ENCODE measurements at regions not wholly inside any gene's neighbourhood (a gene's known extent, or its start where the extent isn't known, plus 50 kb on each side); places are given as distances from the start of the nearest gene placed in this dataset.
"Not testable (repeated sequence)": the region's sequence is repeated elsewhere in the genome, so short reads cannot be mapped to it uniquely, and the experiment has no call there.

GRCh38 chr21:20875742-20876141, 122.5 kb upstream of the NCAM2 start:
- H3K9ac ChIP-seq (ENCODE audit: low read depth, low read length) = no peak overlapping the region
- H3K4me1 ChIP-seq (ENCODE audit: insufficient read depth, low read length) = no peaks in the 10 kb centered on the region
- no peak overlapping the region for H3K4me3 ChIP-seq (ENCODE audit: low read length)
- no peaks in the 10 kb centered on the region for H3K9me3 ChIP-seq (ENCODE audit: insufficient read depth, low read depth, low read length)
- H3K27ac ChIP-seq (ENCODE audit: low read length) = no peak overlapping the region
- no peaks in the 10 kb centered on the region for H3K36me3 ChIP-seq (ENCODE audit: insufficient read depth, low read depth, low read length)
- H3K27me3 ChIP-seq (ENCODE audit: insufficient read depth, low read length) = no peaks in the 10 kb centered on the region

- Histone ChIP-seq H3K27me3 (ENCODE audit: insufficient read depth, low read length) (no peaks in the 10 kb centered on the region), H3K4me3 (ENCODE audit: low read length) (no peak overlapping the region), H3K4me1 (ENCODE audit: insufficient read depth, low read length) (no peaks in the 10 kb centered on the region), H3K27ac (ENCODE audit: low read length) (no peak overlapping the region), H3K36me3 (ENCODE audit: insufficient read depth, low read depth, low read length) (no peaks in the 10 kb centered on the region), H3K9me3 (ENCODE audit: insufficient read depth, low read depth, low read length) (no peaks in the 10 kb centered on the region), H3K9ac (ENCODE audit: low read depth, low read length) (no peak overlapping the region)
These were observed 120.2 kb upstream of the NCAM2 start for GRCh38 chr21:20877976-20878375.

GRCh38 chr21:20882462-20883407, 115.5 kb upstream of the NCAM2 start:
- Histone ChIP-seq H3K4me1 (ENCODE audit: insufficient read depth, low read length) (no peaks in the 10 kb centered on the region), H3K36me3 (ENCODE audit: insufficient read depth, low read depth, low read length) (no peaks in the 10 kb centered on the region), H3K27ac (ENCODE audit: low read length) (no peak overlapping the region), H3K9ac (ENCODE audit: low read depth, low read length) (no peak overlapping the region), H3K4me3 (ENCODE audit: low read length) (no peak overlapping the region), H3K9me3 (ENCODE audit: insufficient read depth, low read depth, low read length) (no peaks in the 10 kb centered on the region), H3K27me3 (ENCODE audit: insufficient read depth, low read length) (no peaks in the 10 kb centered on the region)

- H3K4me3 ChIP-seq (ENCODE audit: low read length) = no peak overlapping the region
- H3K36me3 ChIP-seq (ENCODE audit: insufficient read depth, low read depth, low read length) = no peaks in the 10 kb centered on the region
- H3K9ac ChIP-seq (ENCODE audit: low read depth, low read length) = no peak overlapping the region
- H3K4me1 ChIP-seq (ENCODE audit: insufficient read depth, low read length) = no peaks in the 10 kb centered on the region
- no peaks in the 10 kb centered on the region for H3K9me3 ChIP-seq (ENCODE audit: insufficient read depth, low read depth, low read length)
- H3K27ac ChIP-seq (ENCODE audit: low read length) = no peak overlapping the region
- no peaks in the 10 kb centered on the region for H3K27me3 ChIP-seq (ENCODE audit: insufficient read depth, low read length)
These were observed 114.8 kb upstream of the NCAM2 start for GRCh38 chr21:20883408-20883800.

GRCh38 chr21:20902511-20902910, 95.7 kb upstream of the NCAM2 start:
- H3K27me3 ChIP-seq (ENCODE audit: insufficient read depth, low read length) = no peaks in the 10 kb centered on the region
- no peak overlapping the region for H3K27ac ChIP-seq (ENCODE audit: low read length)
- H3K36me3 ChIP-seq (ENCODE audit: insufficient read depth, low read depth, low read length) = no peaks in the 10 kb centered on the region
- H3K9ac ChIP-seq (ENCODE audit: low read depth, low read length) = no peak overlapping the region
- H3K4me3 ChIP-seq (ENCODE audit: low read length) = no peak overlapping the region
- H3K9me3 ChIP-seq (ENCODE audit: insufficient read depth, low read depth, low read length) = no peaks in the 10 kb centered on the region
- no peaks in the 10 kb centered on the region for H3K4me1 ChIP-seq (ENCODE audit: insufficient read depth, low read length)

GRCh38 chr21:20902998-20903397, 95.2 kb upstream of the NCAM2 start:
- Histone ChIP-seq H3K9ac (ENCODE audit: low read depth, low read length) (no peak overlapping the region), H3K36me3 (ENCODE audit: insufficient read depth, low read depth, low read length) (no peaks in the 10 kb centered on the region), H3K4me3 (ENCODE audit: low read length) (no peak overlapping the region), H3K4me1 (ENCODE audit: insufficient read depth, low read length) (no peaks in the 10 kb centered on the region), H3K27ac (ENCODE audit: low read length) (no peak overlapping the region), H3K9me3 (ENCODE audit: insufficient read depth, low read depth, low read length) (no peaks in the 10 kb centered on the region), H3K27me3 (ENCODE audit: insufficient read depth, low read length) (no peaks in the 10 kb centered on the region)

- H3K4me1 ChIP-seq (ENCODE audit: insufficient read depth, low read length); H3K27me3 ChIP-seq (ENCODE audit: insufficient read depth, low read length); H3K27ac ChIP-seq (ENCODE audit: low read length); H3K9ac ChIP-seq (ENCODE audit: low read depth, low read length); H3K36me3 ChIP-seq (ENCODE audit: insufficient read depth, low read depth, low read length); H3K9me3 ChIP-seq (ENCODE audit: insufficient read depth, low read depth, low read length); H3K4me3 ChIP-seq (ENCODE audit: low read length): not testable (repeated sequence)
These were observed 70.7 kb upstream of the NCAM2 start for GRCh38 chr21:20927555-20927954.

- Histone ChIP-seq H3K9me3 (ENCODE audit: insufficient read depth, low read depth, low read length) (no peaks in the 10 kb centered on the region), H3K9ac (ENCODE audit: low read depth, low read length) (no peak overlapping the region), H3K4me3 (ENCODE audit: low read length) (no peak overlapping the region), H3K4me1 (ENCODE audit: insufficient read depth, low read length) (no peaks in the 10 kb centered on the region), H3K27me3 (ENCODE audit: insufficient read depth, low read length) (no peaks in the 10 kb centered on the region), H3K36me3 (ENCODE audit: insufficient read depth, low read depth, low read length) (no peaks in the 10 kb centered on the region), H3K27ac (ENCODE audit: low read length) (no peak overlapping the region)
These were observed 55.7 kb upstream of the NCAM2 start for GRCh38 chr21:20942523-20942922.

- H3K9me3 ChIP-seq (ENCODE audit: insufficient read depth, low read depth, low read length) = no peaks in the 10 kb centered on the region
- H3K9ac ChIP-seq (ENCODE audit: low read depth, low read length) = no peak overlapping the region
These were observed 54.6 kb upstream of the NCAM2 start for GRCh38 chr21:20943561-20943997.

GRCh38 chr21:20944139-20944538, 54.1 kb upstream of the NCAM2 start:
- Histone ChIP-seq H3K9ac (ENCODE audit: low read depth, low read length) (no peak overlapping the region), H3K27me3 (ENCODE audit: insufficient read depth, low read length) (no peaks in the 10 kb centered on the region), H3K9me3 (ENCODE audit: insufficient read depth, low read depth, low read length) (no peaks in the 10 kb centered on the region), H3K4me3 (ENCODE audit: low read length) (no peak overlapping the region), H3K27ac (ENCODE audit: low read length) (no peak overlapping the region), H3K4me1 (ENCODE audit: insufficient read depth, low read length) (peaks cover 5% of the 10 kb centered on the region; the same call in 1 of the 2 replicates), H3K36me3 (ENCODE audit: insufficient read depth, low read depth, low read length) (no peaks in the 10 kb centered on the region)

More at GRCh38 chr21:20943561-20943997, 54.6 kb upstream of the NCAM2 start:
- no peaks in the 10 kb centered on the region for H3K36me3 ChIP-seq (ENCODE audit: insufficient read depth, low read depth, low read length)
- no peak overlapping the region for H3K4me3 ChIP-seq (ENCODE audit: low read length)
- H3K27me3 ChIP-seq (ENCODE audit: insufficient read depth, low read length) = no peaks in the 10 kb centered on the region
- H3K4me1 ChIP-seq (ENCODE audit: insufficient read depth, low read length) = peaks cover under 1% of the 10 kb centered on the region; the same call in 1 of the 2 replicates
- no peak overlapping the region for H3K27ac ChIP-seq (ENCODE audit: low read length)

- Histone ChIP-seq H3K36me3 (ENCODE audit: insufficient read depth, low read depth, low read length) (no peaks in the 10 kb centered on the region), H3K27ac (ENCODE audit: low read length) (no peak overlapping the region), H3K27me3 (ENCODE audit: insufficient read depth, low read length) (no peaks in the 10 kb centered on the region), H3K9me3 (ENCODE audit: insufficient read depth, low read depth, low read length) (no peaks in the 10 kb centered on the region), H3K4me1 (ENCODE audit: insufficient read depth, low read length) (peaks cover 5% of the 10 kb centered on the region; the same call in 1 of the 2 replicates), H3K4me3 (ENCODE audit: low read length) (no peak overlapping the region), H3K9ac (ENCODE audit: low read depth, low read length) (no peak overlapping the region)
These were observed 51.5 kb upstream of the NCAM2 start for GRCh38 chr21:20946701-20947100.
